ENCODE measurements at regions not wholly inside any gene's neighbourhood (a gene's known extent, or its start where the extent isn't known, plus 50 kb on each side); places are given as distances from the start of the nearest gene placed in this dataset.

GRCh38 chr11:26028393-26028911 is 303.5 kb upstream of the ANO3 start:
- Histone ChIP-seq H3K4me1 (ENCODE audit: control insufficient read depth, low read depth, low read length) (no peaks in the 10 kb centered on the region), H3K27me3 (ENCODE audit: insufficient read depth, low read length, poor library complexity) (no peaks in the 10 kb centered on the region), H3K79me1 (ENCODE audit: low read length) (no peaks in the 10 kb centered on the region), H3K4ac (ENCODE audit: low read depth, low read length) (no peak overlapping the region), H3K9ac (ENCODE audit: low read length) (no peak overlapping the region), H3K23ac (ENCODE audit: low read length) (no peak overlapping the region), H3K56ac (ENCODE audit: low read length) (no peak overlapping the region), H3K4me2 (ENCODE audit: low read length) (no peak overlapping the region), H4K8ac (ENCODE audit: low read depth, low read length) (no peak overlapping the region), H2BK120ac (ENCODE audit: low read depth, low read length) (no peak overlapping the region), H2AK5ac (ENCODE audit: low read length) (no peak overlapping the region), H2BK15ac (replicated peaks; ENCODE audit: low read depth) (no peak overlapping the region), H3K4me3 (ENCODE audit: low read length) (no peak overlapping the region), H2BK5ac (ENCODE audit: low read length) (no peak overlapping the region), H4K5ac (ENCODE audit: low read length) (no peak overlapping the region), H3K36me3 (ENCODE audit: control insufficient read depth, insufficient read depth, low read length) (no peaks in the 10 kb centered on the region), H3K27ac (ENCODE audit: low read depth, low read length) (no peak overlapping the region), H3K79me2 (ENCODE audit: control insufficient read depth, insufficient read depth, low read length) (no peaks in the 10 kb centered on the region), H3K18ac (ENCODE audit: low read length) (no peak overlapping the region)
- WGBS (ENCODE audit: extremely low coverage, insufficient coverage, low lambda C conversion rate), result no CpG with 5 or more reads among the region's 2 CpGs
- DNase-seq, result peak; percentile 13

GRCh38 chr11:26030399-26030798 is 301.5 kb upstream of the ANO3 start:
- DNase-seq, result no peak
- Histone ChIP-seq H2BK120ac (ENCODE audit: low read depth, low read length) (no peak overlapping the region), H2BK15ac (replicated peaks; ENCODE audit: low read depth) (no peak overlapping the region), H3K79me1 (ENCODE audit: low read length) (no peaks in the 10 kb centered on the region), H4K5ac (ENCODE audit: low read length) (no peak overlapping the region), H3K4me1 (ENCODE audit: control insufficient read depth, low read depth, low read length) (no peaks in the 10 kb centered on the region), H3K27me3 (ENCODE audit: insufficient read depth, low read length, poor library complexity) (no peaks in the 10 kb centered on the region), H2BK5ac (ENCODE audit: low read length) (no peak overlapping the region), H3K36me3 (ENCODE audit: control insufficient read depth, insufficient read depth, low read length) (no peaks in the 10 kb centered on the region), H3K23ac (ENCODE audit: low read length) (no peak overlapping the region), H3K4ac (ENCODE audit: low read depth, low read length) (no peak overlapping the region), H3K27ac (ENCODE audit: low read depth, low read length) (no peak overlapping the region), H3K9ac (ENCODE audit: low read length) (no peak overlapping the region), H4K8ac (ENCODE audit: low read depth, low read length) (no peak overlapping the region), H3K4me3 (ENCODE audit: low read length) (no peak overlapping the region), H3K4me2 (ENCODE audit: low read length) (no peak overlapping the region), H3K56ac (ENCODE audit: low read length) (no peak overlapping the region), H3K18ac (ENCODE audit: low read length) (no peak overlapping the region), H3K79me2 (ENCODE audit: control insufficient read depth, insufficient read depth, low read length) (no peaks in the 10 kb centered on the region), H2AK5ac (ENCODE audit: low read length) (no peak overlapping the region)
- no CpG with 5 or more reads among the region's 3 CpGs for WGBS (ENCODE audit: extremely low coverage, insufficient coverage, low lambda C conversion rate)

GRCh38 chr11:26032241-26032640 is 299.7 kb upstream of the ANO3 start:
- Histone ChIP-seq H2BK120ac (ENCODE audit: low read depth, low read length) (no peak overlapping the region), H4K5ac (ENCODE audit: low read length) (no peak overlapping the region), H3K4me2 (ENCODE audit: low read length) (no peak overlapping the region), H2BK15ac (replicated peaks; ENCODE audit: low read depth) (no peak overlapping the region), H3K4me1 (ENCODE audit: control insufficient read depth, low read depth, low read length) (no peaks in the 10 kb centered on the region), H3K79me1 (ENCODE audit: low read length) (no peaks in the 10 kb centered on the region), H3K4ac (ENCODE audit: low read depth, low read length) (no peak overlapping the region), H3K27ac (ENCODE audit: low read depth, low read length) (no peak overlapping the region), H2AK5ac (ENCODE audit: low read length) (no peak overlapping the region), H3K36me3 (ENCODE audit: control insufficient read depth, insufficient read depth, low read length) (no peaks in the 10 kb centered on the region), H3K23ac (ENCODE audit: low read length) (no peak overlapping the region), H2BK5ac (ENCODE audit: low read length) (no peak overlapping the region), H3K4me3 (ENCODE audit: low read length) (no peak overlapping the region), H3K27me3 (ENCODE audit: insufficient read depth, low read length, poor library complexity) (no peaks in the 10 kb centered on the region), H3K79me2 (ENCODE audit: control insufficient read depth, insufficient read depth, low read length) (no peaks in the 10 kb centered on the region), H3K56ac (ENCODE audit: low read length) (no peak overlapping the region), H3K18ac (ENCODE audit: low read length) (no peak overlapping the region), H3K9ac (ENCODE audit: low read length) (no peak overlapping the region), H4K8ac (ENCODE audit: low read depth, low read length) (no peak overlapping the region)
- DNase-seq, result no peak
- no CpG with 5 or more reads among the region's 2 CpGs for WGBS (ENCODE audit: extremely low coverage, insufficient coverage, low lambda C conversion rate)

- H3K56ac ChIP-seq (ENCODE audit: low read length), result no peak overlapping the region
- no peak overlapping the region for H3K4me2 ChIP-seq (ENCODE audit: low read length)
- no peaks in the 10 kb centered on the region for H3K27me3 ChIP-seq (ENCODE audit: insufficient read depth, low read length, poor library complexity)
- no peak overlapping the region for H2BK120ac ChIP-seq (ENCODE audit: low read depth, low read length)
- H2AK5ac ChIP-seq (ENCODE audit: low read length), result no peak overlapping the region
- H4K8ac ChIP-seq (ENCODE audit: low read depth, low read length), result no peak overlapping the region
- no peak overlapping the region for H3K18ac ChIP-seq (ENCODE audit: low read length)
- no peak overlapping the region for H3K27ac ChIP-seq (ENCODE audit: low read depth, low read length)
- no peak overlapping the region for H3K4me3 ChIP-seq (ENCODE audit: low read length)
- no peak overlapping the region for H3K23ac ChIP-seq (ENCODE audit: low read length)
- WGBS (ENCODE audit: extremely low coverage, insufficient coverage, low lambda C conversion rate), result no CpG with 5 or more reads among the region's 6 CpGs
- no peaks in the 10 kb centered on the region for H3K79me1 ChIP-seq (ENCODE audit: low read length)
- no peaks in the 10 kb centered on the region for H3K79me2 ChIP-seq (ENCODE audit: control insufficient read depth, insufficient read depth, low read length)
- H3K9ac ChIP-seq (ENCODE audit: low read length), result no peak overlapping the region
- H4K5ac ChIP-seq (ENCODE audit: low read length), result no peak overlapping the region
- H3K4ac ChIP-seq (ENCODE audit: low read depth, low read length), result no peak overlapping the region
- H3K4me1 ChIP-seq (ENCODE audit: control insufficient read depth, low read depth, low read length), result no peaks in the 10 kb centered on the region
- no peak for DNase-seq
- no peaks in the 10 kb centered on the region for H3K36me3 ChIP-seq (ENCODE audit: control insufficient read depth, insufficient read depth, low read length)
- H2BK5ac ChIP-seq (ENCODE audit: low read length), result no peak overlapping the region
- no peak overlapping the region for H2BK15ac ChIP-seq (replicated peaks; ENCODE audit: low read depth)
These were observed 296.2 kb upstream of the ANO3 start for GRCh38 chr11:26035696-26036095.

GRCh38 chr11:26037716-26038115 is 294.2 kb upstream of the ANO3 start:
- H2BK120ac ChIP-seq (ENCODE audit: low read depth, low read length), result no peak overlapping the region
- H3K56ac ChIP-seq (ENCODE audit: low read length), result no peak overlapping the region
- no peaks in the 10 kb centered on the region for H3K27me3 ChIP-seq (ENCODE audit: insufficient read depth, low read length, poor library complexity)
- no peak overlapping the region for H3K4me3 ChIP-seq (ENCODE audit: low read length)
- H3K79me2 ChIP-seq (ENCODE audit: control insufficient read depth, insufficient read depth, low read length), result no peaks in the 10 kb centered on the region
- no peak overlapping the region for H4K5ac ChIP-seq (ENCODE audit: low read length)
- H3K27ac ChIP-seq (ENCODE audit: low read depth, low read length), result no peak overlapping the region
- no peak overlapping the region for H2AK5ac ChIP-seq (ENCODE audit: low read length)
- H3K4me2 ChIP-seq (ENCODE audit: low read length), result no peak overlapping the region
- no peak overlapping the region for H4K8ac ChIP-seq (ENCODE audit: low read depth, low read length)
- no peaks in the 10 kb centered on the region for H3K79me1 ChIP-seq (ENCODE audit: low read length)
- no peak overlapping the region for H2BK5ac ChIP-seq (ENCODE audit: low read length)
- DNase-seq, result no peak
- no CpG with 5 or more reads among the region's 2 CpGs for WGBS (ENCODE audit: extremely low coverage, insufficient coverage, low lambda C conversion rate)
- H2BK15ac ChIP-seq (replicated peaks; ENCODE audit: low read depth), result no peak overlapping the region
- H3K4ac ChIP-seq (ENCODE audit: low read depth, low read length), result no peak overlapping the region
- H3K4me1 ChIP-seq (ENCODE audit: control insufficient read depth, low read depth, low read length), result no peaks in the 10 kb centered on the region
- no peak overlapping the region for H3K23ac ChIP-seq (ENCODE audit: low read length)
- no peak overlapping the region for H3K9ac ChIP-seq (ENCODE audit: low read length)
- H3K18ac ChIP-seq (ENCODE audit: low read length), result no peak overlapping the region
- no peaks in the 10 kb centered on the region for H3K36me3 ChIP-seq (ENCODE audit: control insufficient read depth, insufficient read depth, low read length)

- no peak overlapping the region for H3K4ac ChIP-seq (ENCODE audit: low read depth, low read length)
- WGBS (ENCODE audit: extremely low coverage, insufficient coverage, low lambda C conversion rate), result no CpG with 5 or more reads among the region's 3 CpGs
- no peak overlapping the region for H3K4me2 ChIP-seq (ENCODE audit: low read length)
- no peaks in the 10 kb centered on the region for H3K79me2 ChIP-seq (ENCODE audit: control insufficient read depth, insufficient read depth, low read length)
- no peak for DNase-seq
- no peaks in the 10 kb centered on the region for H3K4me1 ChIP-seq (ENCODE audit: control insufficient read depth, low read depth, low read length)
- H4K8ac ChIP-seq (ENCODE audit: low read depth, low read length), result no peak overlapping the region
- H3K23ac ChIP-seq (ENCODE audit: low read length), result no peak overlapping the region
- no peak overlapping the region for H2BK15ac ChIP-seq (replicated peaks; ENCODE audit: low read depth)
- H2BK5ac ChIP-seq (ENCODE audit: low read length), result no peak overlapping the region
- no peaks in the 10 kb centered on the region for H3K36me3 ChIP-seq (ENCODE audit: control insufficient read depth, insufficient read depth, low read length)
- H3K9ac ChIP-seq (ENCODE audit: low read length), result no peak overlapping the region
- no peak overlapping the region for H3K4me3 ChIP-seq (ENCODE audit: low read length)
- no peaks in the 10 kb centered on the region for H3K79me1 ChIP-seq (ENCODE audit: low read length)
- no peak overlapping the region for H3K27ac ChIP-seq (ENCODE audit: low read depth, low read length)
- no peak overlapping the region for H2BK120ac ChIP-seq (ENCODE audit: low read depth, low read length)
- no peak overlapping the region for H4K5ac ChIP-seq (ENCODE audit: low read length)
- H2AK5ac ChIP-seq (ENCODE audit: low read length), result no peak overlapping the region
- H3K18ac ChIP-seq (ENCODE audit: low read length), result no peak overlapping the region
- no peaks in the 10 kb centered on the region for H3K27me3 ChIP-seq (ENCODE audit: insufficient read depth, low read length, poor library complexity)
- no peak overlapping the region for H3K56ac ChIP-seq (ENCODE audit: low read length)
These were observed 291.6 kb upstream of the ANO3 start for GRCh38 chr11:26040339-26040738.

Data from mesendoderm (in vitro differentiated cells).